ENCODE measurements at regions not wholly inside any gene's neighbourhood (a gene's known extent, or its start where the extent isn't known, plus 50 kb on each side); places are given as distances from the start of the nearest gene placed in this dataset.

DNA sequence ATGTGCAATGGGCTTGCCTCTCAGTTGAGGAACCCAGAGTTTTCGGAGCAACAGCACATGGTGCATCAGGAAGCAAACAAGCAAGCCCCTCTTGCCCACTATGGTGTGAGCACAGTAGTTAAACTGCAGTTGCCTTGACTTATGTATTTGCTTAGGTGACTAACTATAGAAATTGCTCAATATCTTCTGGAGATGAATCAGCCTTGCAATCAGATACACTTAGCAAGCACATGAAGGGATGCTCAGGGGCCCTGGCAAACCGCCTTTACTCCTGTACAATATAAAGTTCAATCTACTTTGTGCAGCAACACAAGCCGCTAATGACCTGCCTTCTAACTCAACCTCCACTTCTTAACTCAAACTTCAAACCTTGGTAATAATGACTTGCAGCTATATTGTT lies 581.7 kb upstream of the RIOK2 start:
- no peaks in the 10 kb centered on the region for H3K36me3 Mint-ChIP-seq
- TF ChIP-seq, protein P1, sequence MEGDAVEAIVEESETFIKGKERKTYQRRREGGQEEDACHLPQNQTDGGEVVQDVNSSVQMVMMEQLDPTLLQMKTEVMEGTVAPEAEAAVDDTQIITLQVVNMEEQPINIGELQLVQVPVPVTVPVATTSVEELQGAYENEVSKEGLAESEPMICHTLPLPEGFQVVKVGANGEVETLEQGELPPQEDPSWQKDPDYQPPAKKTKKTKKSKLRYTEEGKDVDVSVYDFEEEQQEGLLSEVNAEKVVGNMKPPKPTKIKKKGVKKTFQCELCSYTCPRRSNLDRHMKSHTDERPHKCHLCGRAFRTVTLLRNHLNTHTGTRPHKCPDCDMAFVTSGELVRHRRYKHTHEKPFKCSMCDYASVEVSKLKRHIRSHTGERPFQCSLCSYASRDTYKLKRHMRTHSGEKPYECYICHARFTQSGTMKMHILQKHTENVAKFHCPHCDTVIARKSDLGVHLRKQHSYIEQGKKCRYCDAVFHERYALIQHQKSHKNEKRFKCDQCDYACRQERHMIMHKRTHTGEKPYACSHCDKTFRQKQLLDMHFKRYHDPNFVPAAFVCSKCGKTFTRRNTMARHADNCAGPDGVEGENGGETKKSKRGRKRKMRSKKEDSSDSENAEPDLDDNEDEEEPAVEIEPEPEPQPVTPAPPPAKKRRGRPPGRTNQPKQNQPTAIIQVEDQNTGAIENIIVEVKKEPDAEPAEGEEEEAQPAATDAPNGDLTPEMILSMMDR (IDR thresholded peaks at IDR 0.05; ENCODE audit: unreplicated experiment) = no peak
- H3K9me3 Mint-ChIP-seq = peaks cover 15% of the 10 kb centered on the region
- no peak overlapping the region for H3K27ac Mint-ChIP-seq
- no peaks in the 10 kb centered on the region for H3K27me3 Mint-ChIP-seq (ENCODE audit: low read depth)
- no peak overlapping the region for H3K4me3 Mint-ChIP-seq
- H3K4me1 Mint-ChIP-seq = no peaks in the 10 kb centered on the region
- no peak for DNase-seq (ENCODE audit: low spot score in 2 of 2, unreplicated experiment in 2 of 2)

DNA sequence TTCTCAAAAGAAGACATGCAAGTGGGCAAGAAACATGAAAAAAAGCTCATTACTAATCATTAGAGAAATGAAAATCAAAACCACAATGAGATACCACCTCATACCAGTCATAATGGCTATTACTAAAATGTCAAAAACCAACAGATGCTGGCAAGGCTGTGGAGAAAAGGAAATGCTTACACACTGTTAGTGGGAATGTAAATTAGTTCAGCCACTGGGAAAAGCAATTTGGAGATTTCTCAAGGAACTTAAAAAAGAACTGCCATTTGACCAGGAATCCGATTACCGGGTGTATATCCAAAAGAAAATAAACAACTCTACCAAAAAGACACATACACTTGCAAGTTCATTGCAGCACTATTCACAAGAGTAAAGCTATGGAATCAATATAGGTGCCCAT lies 595.4 kb upstream of the RIOK2 start:
- Mint-ChIP-seq H3K4me3 (no peak overlapping the region), H3K27ac (no peak overlapping the region), H3K4me1 (no peaks in the 10 kb centered on the region), H3K36me3 (no peaks in the 10 kb centered on the region), H3K9me3 (peaks cover 37% of the 10 kb centered on the region), H3K27me3 (ENCODE audit: low read depth) (no peaks in the 10 kb centered on the region)
- TF ChIP-seq, protein P1 (IDR thresholded peaks at IDR 0.05; ENCODE audit: unreplicated experiment) = no peak
- DNase-seq (ENCODE audit: low spot score in 2 of 2, unreplicated experiment in 2 of 2) = no peak

DNA sequence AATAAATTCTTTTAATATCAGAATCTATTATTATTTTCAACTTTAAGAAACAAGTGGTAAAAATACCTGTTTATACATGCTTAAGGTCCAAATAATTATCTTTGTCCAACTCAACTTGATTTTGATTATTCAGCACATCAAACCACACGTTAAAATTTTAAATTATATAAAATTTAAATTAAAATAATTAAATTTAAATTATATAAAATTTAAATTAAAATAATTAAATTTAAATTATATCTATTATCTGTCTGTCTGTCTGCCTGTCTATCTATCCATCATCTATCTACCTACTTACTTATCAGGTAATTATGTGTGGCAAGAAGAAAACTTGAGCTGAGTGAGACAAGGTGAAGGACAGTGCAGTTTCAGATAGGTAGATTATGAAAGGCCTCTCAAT lies 605.3 kb upstream of the RIOK2 start:
- no peaks in the 10 kb centered on the region for H3K4me1 Mint-ChIP-seq
- no peak overlapping the region for H3K4me3 Mint-ChIP-seq
- H3K27me3 Mint-ChIP-seq (ENCODE audit: low read depth) = no peaks in the 10 kb centered on the region
- no peak overlapping the region for H3K27ac Mint-ChIP-seq
- no peak for DNase-seq (ENCODE audit: low spot score in 2 of 2, unreplicated experiment in 2 of 2)
- H3K9me3 Mint-ChIP-seq = peaks cover 12% of the 10 kb centered on the region
- TF ChIP-seq, protein P1 (IDR thresholded peaks at IDR 0.05; ENCODE audit: unreplicated experiment) = no peak
- no peaks in the 10 kb centered on the region for H3K36me3 Mint-ChIP-seq

DNA sequence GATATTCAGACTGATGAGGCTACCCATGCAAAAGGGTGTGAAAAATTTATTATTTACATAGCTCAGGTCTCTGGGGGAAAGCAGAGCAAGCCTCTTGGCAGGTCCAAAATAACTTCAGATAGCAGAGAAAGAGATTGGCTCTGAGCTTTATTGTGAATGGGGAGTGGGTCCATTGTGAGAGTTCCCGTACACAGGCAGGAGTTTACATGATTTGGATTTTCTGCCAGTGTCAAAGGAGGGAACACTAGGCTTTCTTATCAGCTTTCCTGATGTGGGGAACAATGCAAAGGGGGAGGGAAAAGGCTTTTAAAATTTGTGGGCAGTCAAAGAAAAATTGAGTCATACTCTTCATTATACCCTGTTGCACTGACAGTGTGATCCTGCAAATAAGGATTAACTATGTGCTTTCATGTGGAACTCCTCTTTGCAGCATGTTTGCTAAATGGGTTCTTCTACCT lies 615.0 kb upstream of the RIOK2 start:
- no peak for DNase-seq (ENCODE audit: low spot score in 2 of 2, unreplicated experiment in 2 of 2)
- Mint-ChIP-seq H3K27me3 (ENCODE audit: low read depth) (no peaks in the 10 kb centered on the region), H3K9me3 (peaks cover 7% of the 10 kb centered on the region), H3K27ac (no peak overlapping the region), H3K4me1 (no peaks in the 10 kb centered on the region), H3K36me3 (no peaks in the 10 kb centered on the region), H3K4me3 (no peak overlapping the region)
- TF ChIP-seq, protein P1 (IDR thresholded peaks at IDR 0.05; ENCODE audit: unreplicated experiment) = no peak

DNA sequence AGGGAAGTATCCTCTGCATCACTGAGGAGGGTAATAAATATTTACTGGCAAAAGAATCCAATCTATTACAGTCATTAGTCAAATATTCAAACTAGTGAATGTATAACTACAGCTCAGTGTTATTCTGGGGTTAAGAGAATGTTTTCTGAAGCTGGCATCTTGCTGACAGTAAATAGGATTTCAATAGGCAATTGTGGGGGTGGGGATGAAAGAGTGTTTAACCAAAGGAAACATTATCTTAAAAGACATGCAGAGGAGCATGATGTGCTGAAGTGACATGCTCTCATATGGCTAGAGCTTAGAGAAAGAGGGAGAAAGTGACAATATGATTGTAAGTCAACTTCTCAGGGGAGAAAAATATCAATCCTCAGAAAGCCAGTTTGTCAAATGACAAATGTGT lies 618.4 kb upstream of the RIOK2 start:
- no peak overlapping the region for H3K4me3 Mint-ChIP-seq
- no peaks in the 10 kb centered on the region for H3K27me3 Mint-ChIP-seq (ENCODE audit: low read depth)
- no peak for DNase-seq (ENCODE audit: low spot score in 2 of 2, unreplicated experiment in 2 of 2)
- no peaks in the 10 kb centered on the region for H3K4me1 Mint-ChIP-seq
- H3K27ac Mint-ChIP-seq = no peak overlapping the region
- no peaks in the 10 kb centered on the region for H3K36me3 Mint-ChIP-seq
- H3K9me3 Mint-ChIP-seq = peaks cover 9% of the 10 kb centered on the region
- TF ChIP-seq, protein P1 (IDR thresholded peaks at IDR 0.05; ENCODE audit: unreplicated experiment) = no peak

DNA sequence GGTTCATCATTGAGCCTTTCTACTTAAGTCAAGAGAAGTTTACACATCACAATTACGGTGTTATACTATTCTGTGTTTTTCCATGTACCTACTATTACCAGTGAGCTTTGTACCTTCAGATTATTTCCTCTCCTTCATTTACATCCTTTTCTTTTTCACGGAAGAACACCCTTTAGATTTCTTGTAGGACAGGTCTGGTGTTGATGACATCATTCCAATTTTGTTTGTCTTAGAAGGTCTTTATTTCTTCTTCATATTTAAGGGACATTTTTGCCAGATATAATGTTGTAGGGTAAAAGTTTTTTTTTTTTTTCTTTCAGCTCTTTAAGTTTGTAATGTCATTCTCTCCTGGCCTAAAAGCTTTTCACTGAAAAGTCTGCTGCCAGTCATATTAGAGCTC lies 637.1 kb upstream of the RIOK2 start:
- no peak for DNase-seq (ENCODE audit: low spot score in 2 of 2, unreplicated experiment in 2 of 2)
- no peak overlapping the region for H3K4me3 Mint-ChIP-seq
- H3K36me3 Mint-ChIP-seq = no peaks in the 10 kb centered on the region
- H3K27ac Mint-ChIP-seq = no peak overlapping the region
- no peaks in the 10 kb centered on the region for H3K4me1 Mint-ChIP-seq
- peaks cover 6% of the 10 kb centered on the region for H3K27me3 Mint-ChIP-seq (ENCODE audit: low read depth)
- TF ChIP-seq, protein P1 (IDR thresholded peaks at IDR 0.05; ENCODE audit: unreplicated experiment) = no peak
- H3K9me3 Mint-ChIP-seq = peaks cover 20% of the 10 kb centered on the region

Data from mesothelial cell of epicardium (in vitro differentiated cells).